Body of pancreas (tissue), 4 donors: ENCODE measurements at regions not wholly inside any gene's neighbourhood (a gene's known extent, or its start where the extent isn't known, plus 50 kb on each side); places are given as distances from the start of the nearest gene placed in this dataset.

ENCODE experiments used
- ATAC-seq: fragments of 150-250 bp; one replicate; pipeline ENCODE4 v1.9.1; 2016
- DNase-seq, 4 donors: peaks; one replicate each; pipeline ENCODE4 v3.0.0-alpha.2; 2019
- H3K27ac ChIP-seq, 4 donors: fragments of 200-600 bp; sonication (generic); 1 replicate in 3 of 4; 2 replicates in 1 of 4; pipeline versions ENCODE4 v1.5.1 to v1.6.1; 2016 to 2019; ENCODE audit warnings: mild to moderate bottlenecking in 1 of 4, mixed read lengths in 1 of 4, moderate library complexity in 1 of 4
- H3K27me3 ChIP-seq, 2 donors: fragments of 200-600 bp; sonication (generic); one replicate each; pipeline ENCODE4 v1.6.0; 2016; ENCODE audit warnings: mild to moderate bottlenecking in 1 of 2
- H3K36me3 ChIP-seq, 2 donors: fragments of 200-600 bp; sonication (generic); replicated peaks in 1 of 2; 2 replicates each; pipeline ENCODE4 v1.5.1; 2016; ENCODE audit warnings: low read depth in 2 of 2; ENCODE audit not compliant: insufficient read depth in 1 of 2
- H3K4me1 ChIP-seq: fragments of 200-600 bp; sonication (generic); one replicate; pipeline ENCODE4 v1.6.0; 2016
- H3K4me3 ChIP-seq, 2 donors: fragments of 200-600 bp; sonication (generic); 1 replicate in 1 of 2; 2 replicates in 1 of 2; pipeline ENCODE4 v1.5.1; 2016 to 2019
- H3K9me3 ChIP-seq, 3 donors: fragments of 200-600 bp; sonication (generic); 1 replicate in 2 of 3; 2 replicates in 1 of 3; pipeline ENCODE4 v1.5.1; 2016
- POLR2A ChIP-seq, 3 donors: fragments of 450-650 bp; IDR thresholded peaks; one replicate each; pipeline ENCODE4 v1.6.1; 2016; ENCODE audit warnings: antibody characterized with exemption in 3 of 3, mild to moderate bottlenecking in 2 of 3
- WGBS, 2 donors: methylation state at CpG; one replicate each; pipeline ENCODE4 v1.1.5; 2017; 5-methylcytosine and 5-hydroxymethylcytosine counted together
- intact Hi-C: fragments of 100-400 bp; cut with DNase I; formaldehyde crosslinking; loops from one replicate; pipeline ENCODE4 v1.15.1; 2023
- TF ChIP-seq, protein P1 (sequence below), 7 experiments: fragments of 450-650 bp in 4 of 7; fragments of 200-600 bp in 3 of 7; sonication (generic) in 3 of 7; IDR thresholded peaks; one replicate each; pipeline ENCODE4 v1.5.1; 2016 to 2019; ENCODE audit warnings: antibody characterized with exemption in 7 of 7

DNA sequence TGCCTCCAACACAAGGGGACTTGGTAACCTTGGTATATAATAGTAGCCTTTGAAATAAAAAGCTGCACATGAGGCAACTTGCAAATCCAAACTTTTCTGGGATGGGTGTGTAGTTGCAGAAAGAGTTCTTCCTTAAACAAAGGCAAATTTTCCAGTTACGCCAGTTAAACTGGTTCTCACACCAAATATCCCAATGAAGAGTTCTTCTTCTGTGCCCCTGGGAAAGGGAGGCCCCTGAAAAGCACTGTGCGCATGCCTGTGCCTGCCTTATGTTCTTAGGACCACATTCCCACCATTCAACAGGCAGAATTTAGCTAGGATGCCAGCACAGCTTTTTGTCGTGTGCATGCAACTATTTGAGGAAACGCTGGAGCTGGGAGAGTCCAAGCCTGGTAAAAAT lies 164.8 kb upstream of the SLC25A13 start:
- TF ChIP-seq POLR2A (IDR thresholded peaks at IDR 0.05): no peak
- TF ChIP-seq, protein P1, sequence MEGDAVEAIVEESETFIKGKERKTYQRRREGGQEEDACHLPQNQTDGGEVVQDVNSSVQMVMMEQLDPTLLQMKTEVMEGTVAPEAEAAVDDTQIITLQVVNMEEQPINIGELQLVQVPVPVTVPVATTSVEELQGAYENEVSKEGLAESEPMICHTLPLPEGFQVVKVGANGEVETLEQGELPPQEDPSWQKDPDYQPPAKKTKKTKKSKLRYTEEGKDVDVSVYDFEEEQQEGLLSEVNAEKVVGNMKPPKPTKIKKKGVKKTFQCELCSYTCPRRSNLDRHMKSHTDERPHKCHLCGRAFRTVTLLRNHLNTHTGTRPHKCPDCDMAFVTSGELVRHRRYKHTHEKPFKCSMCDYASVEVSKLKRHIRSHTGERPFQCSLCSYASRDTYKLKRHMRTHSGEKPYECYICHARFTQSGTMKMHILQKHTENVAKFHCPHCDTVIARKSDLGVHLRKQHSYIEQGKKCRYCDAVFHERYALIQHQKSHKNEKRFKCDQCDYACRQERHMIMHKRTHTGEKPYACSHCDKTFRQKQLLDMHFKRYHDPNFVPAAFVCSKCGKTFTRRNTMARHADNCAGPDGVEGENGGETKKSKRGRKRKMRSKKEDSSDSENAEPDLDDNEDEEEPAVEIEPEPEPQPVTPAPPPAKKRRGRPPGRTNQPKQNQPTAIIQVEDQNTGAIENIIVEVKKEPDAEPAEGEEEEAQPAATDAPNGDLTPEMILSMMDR (IDR thresholded peaks at IDR 0.05): no peak
- Histone ChIP-seq H3K36me3 (no peaks in the 10 kb centered on the region), H3K4me1 (no peaks in the 10 kb centered on the region), H3K27me3 (no peaks in the 10 kb centered on the region), H3K4me3 (no peak overlapping the region), H3K9me3 (no peaks in the 10 kb centered on the region), H3K27ac (no peak overlapping the region)
- intact Hi-C loops: no loop called here
- ATAC-seq: no peak
- no peak for DNase-seq
- WGBS, 2 donors: 81 to 83% methylated on average over 4 of the region's 4 CpGs

DNA sequence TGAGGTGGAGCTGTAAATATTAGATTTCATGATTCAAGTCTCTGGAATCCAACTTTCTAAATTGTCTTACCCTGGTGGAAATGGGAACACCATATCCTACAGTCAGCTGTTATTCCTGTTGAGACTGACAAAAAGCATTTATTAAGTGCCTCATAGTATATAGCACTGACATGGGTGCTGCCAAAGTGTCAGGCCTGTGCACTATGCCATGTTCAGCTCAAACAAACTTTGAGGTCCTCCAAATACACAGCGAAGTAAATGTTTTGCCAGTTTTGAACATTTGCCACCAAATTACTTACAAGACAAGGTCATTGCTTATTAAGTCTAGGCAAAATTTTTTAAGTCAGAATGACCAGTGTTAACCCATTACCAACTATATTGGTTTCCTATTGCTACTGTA lies 162.9 kb upstream of the SLC25A13 start:
- intact Hi-C loops: no loop called here
- Histone ChIP-seq H3K4me1 (no peaks in the 10 kb centered on the region), H3K27me3 (no peaks in the 10 kb centered on the region), H3K27ac (no peak overlapping the region), H3K36me3 (no peaks in the 10 kb centered on the region), H3K9me3 (no peaks in the 10 kb centered on the region), H3K4me3 (no peak overlapping the region)
- ATAC-seq (no peak), DNase-seq (no peak)
- no peak for TF ChIP-seq POLR2A (IDR thresholded peaks at IDR 0.05)
- TF ChIP-seq, protein P1 (IDR thresholded peaks at IDR 0.05): no peak
- 50 to 73% methylated on average over 1 of the region's 1 CpG for WGBS, 2 donors

DNA sequence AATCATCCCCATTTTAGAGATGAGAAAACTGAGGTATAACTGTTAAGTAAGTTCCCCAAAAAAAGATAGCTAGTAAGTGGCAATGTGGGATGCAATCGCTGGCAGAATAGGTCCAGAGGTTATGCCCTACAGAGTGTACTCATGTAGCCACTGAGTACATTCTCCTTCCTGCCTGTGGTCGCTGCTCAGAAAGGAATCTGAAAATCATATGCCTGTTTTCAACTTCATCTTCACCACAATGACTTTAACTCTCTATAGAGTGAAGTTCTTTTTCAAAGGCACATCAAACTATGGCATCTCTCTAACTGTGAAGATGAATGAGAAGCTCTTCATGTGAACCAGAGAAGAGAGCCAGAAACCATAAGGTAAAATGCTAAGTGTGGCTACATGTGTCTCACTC lies 162.2 kb upstream of the SLC25A13 start:
- 76% methylated on average over 2 of the region's 2 CpGs for WGBS, 2 donors
- Histone ChIP-seq H3K4me3 (no peak overlapping the region), H3K27ac (no peak overlapping the region), H3K36me3 (no peaks in the 10 kb centered on the region), H3K9me3 (no peaks in the 10 kb centered on the region), H3K27me3 (no peaks in the 10 kb centered on the region), H3K4me1 (no peaks in the 10 kb centered on the region)
- TF ChIP-seq POLR2A (IDR thresholded peaks at IDR 0.05): no peak
- TF ChIP-seq, protein P1 (IDR thresholded peaks at IDR 0.05): no peak
- DNase-seq (no peak), ATAC-seq (no peak)
- intact Hi-C loops: no loop called here

DNA sequence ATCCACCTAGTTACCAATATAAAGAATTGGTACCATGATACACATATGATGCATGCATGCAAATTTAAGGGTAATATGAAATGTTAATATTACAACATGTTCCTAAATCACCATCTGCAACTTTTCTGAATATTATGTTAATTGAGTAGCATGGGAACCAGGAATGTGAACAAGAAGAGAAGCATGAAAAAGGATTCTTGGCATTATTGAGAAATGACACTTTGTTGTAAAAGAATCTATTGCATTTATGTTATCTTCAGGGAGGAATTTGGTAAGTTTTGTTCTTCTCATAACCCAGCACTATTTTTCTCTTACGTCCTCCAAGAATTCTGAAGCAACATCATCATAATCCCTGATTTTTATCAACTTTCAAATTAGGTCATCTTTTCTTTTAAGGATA lies 159.9 kb upstream of the SLC25A13 start:
- H3K27me3 ChIP-seq: no peaks in the 10 kb centered on the region
- H3K4me3 ChIP-seq: no peak overlapping the region
- TF ChIP-seq, protein P1 (IDR thresholded peaks at IDR 0.05): no peak
- no peak for TF ChIP-seq POLR2A (IDR thresholded peaks at IDR 0.05)
- H3K27ac ChIP-seq: no peak overlapping the region
- ATAC-seq: no peak
- 43 to 69% methylated on average over 1 of the region's 1 CpG for whole genome bisulfite sequencing, 2 donors
- no peak for DNase-seq
- intact Hi-C loops: no loop called here
- H3K36me3 ChIP-seq: no peaks in the 10 kb centered on the region
- no peaks in the 10 kb centered on the region for H3K4me1 ChIP-seq
- no peaks in the 10 kb centered on the region for H3K9me3 ChIP-seq

DNA sequence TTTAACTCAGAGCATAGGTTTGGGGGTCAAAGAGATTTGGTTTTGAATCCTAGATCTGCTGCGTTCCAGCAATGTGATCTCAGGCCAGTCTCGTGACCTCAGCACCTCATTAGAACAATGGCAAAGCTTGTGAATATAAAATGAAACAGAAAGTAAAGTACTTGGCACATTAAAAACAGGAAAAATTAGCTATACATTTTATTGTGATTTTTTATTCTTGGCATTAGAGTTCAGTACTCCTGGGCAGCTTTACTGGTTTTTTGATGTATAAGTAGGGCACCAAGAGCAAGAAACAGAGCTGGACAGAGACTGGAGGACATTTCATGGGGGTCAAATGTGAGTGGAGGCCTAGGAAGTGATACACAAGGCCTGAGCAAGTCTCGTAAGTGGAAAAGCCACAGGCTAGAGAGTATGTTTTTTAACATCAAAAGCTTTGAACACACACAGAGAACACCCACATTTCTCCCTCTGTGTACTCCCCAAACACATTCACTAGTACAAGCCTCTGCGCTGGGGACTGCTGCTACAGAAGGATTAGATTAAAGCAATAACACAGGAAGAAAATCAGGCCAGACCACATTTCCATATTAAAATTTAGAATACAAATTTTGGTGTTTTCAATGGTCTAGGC lies 157.2 kb upstream of the SLC25A13 start:
- ATAC-seq (no peak), DNase-seq (no peak)
- Histone ChIP-seq H3K27me3 (no peaks in the 10 kb centered on the region), H3K27ac (no peak overlapping the region), H3K4me1 (no peaks in the 10 kb centered on the region), H3K4me3 (no peak overlapping the region), H3K36me3 (no peaks in the 10 kb centered on the region), H3K9me3 (no peaks in the 10 kb centered on the region)
- TF ChIP-seq, protein P1 (IDR thresholded peaks at IDR 0.05): no peak
- no peak for TF ChIP-seq POLR2A (IDR thresholded peaks at IDR 0.05)
- intact Hi-C loops: no loop called here
- 79 to 88% methylated on average over 4 of the region's 4 CpGs for WGBS, 2 donors
